Keratinocyte (primary cell): ENCODE measurements at regions not wholly inside any gene's neighbourhood (a gene's known extent, or its start where the extent isn't known, plus 50 kb on each side); places are given as distances from the start of the nearest gene placed in this dataset.

Experiments used
- EZH2 ChIP-seq: IDR thresholded peaks from one replicate; pipeline ENCODE4 v1.6.1; 2012; ENCODE audit warnings: inconsistent platforms, mild to moderate bottlenecking, low read length, moderate library complexity
- TF ChIP-seq, protein P1 (sequence below), 3 experiments: IDR thresholded peaks in 1 of 3; conservative IDR thresholded peaks in 1 of 3; optimal IDR thresholded peaks in 1 of 3; 2 replicates in 2 of 3; 3 replicates in 1 of 3; pipeline versions ENCODE3 to v1.5.1; 2011; ENCODE audit warnings: low read length in 3 of 3, mild to moderate bottlenecking in 3 of 3, moderate library complexity in 2 of 3, control low read depth in 1 of 3, inconsistent platforms in 1 of 3; ENCODE audit not compliant: insufficient read depth in 2 of 3; ENCODE audit errors: extremely low read depth in 1 of 3

DNA sequence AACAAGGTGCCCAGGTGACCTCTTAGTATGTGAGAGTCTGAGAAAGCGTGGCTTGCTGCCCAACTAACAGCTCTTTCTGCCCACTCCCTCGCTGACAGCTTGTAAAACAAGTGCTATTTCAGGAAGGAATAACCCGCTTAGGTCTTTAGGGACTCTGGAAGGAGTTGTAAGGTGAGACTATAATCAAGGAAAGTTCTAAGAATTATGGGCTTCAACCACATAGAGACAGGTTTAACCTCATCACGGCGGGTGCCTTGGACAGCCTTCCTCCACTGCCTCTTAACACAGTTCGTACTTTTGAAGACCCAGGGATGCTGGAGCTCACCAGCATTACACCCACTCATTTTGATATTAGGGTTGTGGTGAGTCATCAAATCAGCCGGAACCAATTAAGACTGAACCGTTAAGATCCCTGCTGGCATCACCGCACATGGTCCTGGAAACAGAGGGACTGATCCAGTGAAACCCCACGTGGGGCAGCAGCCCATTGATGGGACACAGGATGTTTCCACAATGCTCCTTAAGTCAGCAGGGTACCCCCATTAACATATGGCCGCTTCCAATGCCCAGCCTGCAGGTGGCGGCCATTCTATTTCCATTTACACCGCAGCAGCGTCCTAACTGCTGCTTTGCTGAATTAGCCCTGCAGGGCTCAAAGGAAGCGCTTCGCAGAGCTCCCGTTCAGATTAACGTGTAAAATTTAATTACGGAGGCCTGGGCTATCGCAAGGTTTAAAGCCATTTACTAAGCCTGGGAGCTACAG is 176.6 kb upstream of the SDK2 start:
- TF ChIP-seq EZH2 = no peak
- TF ChIP-seq, protein P1, sequence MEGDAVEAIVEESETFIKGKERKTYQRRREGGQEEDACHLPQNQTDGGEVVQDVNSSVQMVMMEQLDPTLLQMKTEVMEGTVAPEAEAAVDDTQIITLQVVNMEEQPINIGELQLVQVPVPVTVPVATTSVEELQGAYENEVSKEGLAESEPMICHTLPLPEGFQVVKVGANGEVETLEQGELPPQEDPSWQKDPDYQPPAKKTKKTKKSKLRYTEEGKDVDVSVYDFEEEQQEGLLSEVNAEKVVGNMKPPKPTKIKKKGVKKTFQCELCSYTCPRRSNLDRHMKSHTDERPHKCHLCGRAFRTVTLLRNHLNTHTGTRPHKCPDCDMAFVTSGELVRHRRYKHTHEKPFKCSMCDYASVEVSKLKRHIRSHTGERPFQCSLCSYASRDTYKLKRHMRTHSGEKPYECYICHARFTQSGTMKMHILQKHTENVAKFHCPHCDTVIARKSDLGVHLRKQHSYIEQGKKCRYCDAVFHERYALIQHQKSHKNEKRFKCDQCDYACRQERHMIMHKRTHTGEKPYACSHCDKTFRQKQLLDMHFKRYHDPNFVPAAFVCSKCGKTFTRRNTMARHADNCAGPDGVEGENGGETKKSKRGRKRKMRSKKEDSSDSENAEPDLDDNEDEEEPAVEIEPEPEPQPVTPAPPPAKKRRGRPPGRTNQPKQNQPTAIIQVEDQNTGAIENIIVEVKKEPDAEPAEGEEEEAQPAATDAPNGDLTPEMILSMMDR (optimal IDR thresholded peaks at IDR 0.05 in 1 of 3, IDR thresholded peaks at IDR 0.05 in 1 of 3, conservative IDR thresholded peaks at IDR 0.05 in 1 of 3; ENCODE audit: extremely low read depth in 1 of 3, insufficient read depth in 2 of 3, low read length in 3 of 3) = peak in 2 of 3 experiments; percentile 18 to 45
